A673 (cell line): ENCODE measurements at regions not wholly inside any gene's neighbourhood (a gene's known extent, or its start where the extent isn't known, plus 50 kb on each side); places are given as distances from the start of the nearest gene placed in this dataset.

Experiments used
- EZH2 ChIP-seq: fragments of 200-600 bp; sonication (generic); IDR thresholded peaks from 2 replicates; pipeline ENCODE4 v1.6.1; 2017; ENCODE audit warnings: borderline replicate concordance, low read depth, mild to moderate bottlenecking, mixed read lengths, antibody characterized with exemption, low read length; ENCODE audit not compliant: poor library complexity, severe bottlenecking
- TF ChIP-seq, protein P1 (sequence below): fragments of 300-800, 200-600 bp; sonication (generic); conservative IDR thresholded peaks from 2 replicates; pipeline ENCODE4 v1.5.1; 2017; ENCODE audit warnings: low read depth, mild to moderate bottlenecking, antibody characterized with exemption, low read length, moderate library complexity, mixed read lengths

DNA sequence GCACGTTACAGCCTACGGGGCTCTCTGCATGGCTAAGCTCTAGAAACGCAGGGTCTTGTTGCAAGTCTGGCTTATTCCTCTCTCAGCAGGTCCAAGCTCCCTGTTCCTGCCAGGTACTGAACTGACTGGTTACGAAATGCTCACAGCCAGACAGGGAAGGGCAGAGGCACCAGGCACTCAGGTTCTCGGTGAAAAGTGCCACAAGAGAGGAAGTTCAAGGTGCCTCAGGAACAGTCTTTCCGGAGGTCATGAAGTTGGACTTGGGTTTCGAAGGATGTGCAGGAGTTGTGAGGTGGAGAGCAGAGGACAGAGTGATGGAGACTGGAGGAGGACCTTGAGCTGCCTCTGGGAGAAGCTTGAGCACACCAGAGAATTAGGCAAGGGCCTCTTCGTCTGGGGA is 124.7 kb upstream of the GSE1 start:
- TF ChIP-seq, protein P1, sequence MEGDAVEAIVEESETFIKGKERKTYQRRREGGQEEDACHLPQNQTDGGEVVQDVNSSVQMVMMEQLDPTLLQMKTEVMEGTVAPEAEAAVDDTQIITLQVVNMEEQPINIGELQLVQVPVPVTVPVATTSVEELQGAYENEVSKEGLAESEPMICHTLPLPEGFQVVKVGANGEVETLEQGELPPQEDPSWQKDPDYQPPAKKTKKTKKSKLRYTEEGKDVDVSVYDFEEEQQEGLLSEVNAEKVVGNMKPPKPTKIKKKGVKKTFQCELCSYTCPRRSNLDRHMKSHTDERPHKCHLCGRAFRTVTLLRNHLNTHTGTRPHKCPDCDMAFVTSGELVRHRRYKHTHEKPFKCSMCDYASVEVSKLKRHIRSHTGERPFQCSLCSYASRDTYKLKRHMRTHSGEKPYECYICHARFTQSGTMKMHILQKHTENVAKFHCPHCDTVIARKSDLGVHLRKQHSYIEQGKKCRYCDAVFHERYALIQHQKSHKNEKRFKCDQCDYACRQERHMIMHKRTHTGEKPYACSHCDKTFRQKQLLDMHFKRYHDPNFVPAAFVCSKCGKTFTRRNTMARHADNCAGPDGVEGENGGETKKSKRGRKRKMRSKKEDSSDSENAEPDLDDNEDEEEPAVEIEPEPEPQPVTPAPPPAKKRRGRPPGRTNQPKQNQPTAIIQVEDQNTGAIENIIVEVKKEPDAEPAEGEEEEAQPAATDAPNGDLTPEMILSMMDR: no peak
- TF ChIP-seq EZH2: no peak
